Natural killer cell (primary cell): ENCODE measurements at regions not wholly inside any gene's neighbourhood (a gene's known extent, or its start where the extent isn't known, plus 50 kb on each side); places are given as distances from the start of the nearest gene placed in this dataset.

Experiments used
- ATAC-seq, 3 donors: fragments of 150-1000 bp in 2 of 3; fragments of 200-7000 bp in 1 of 3; cut with Tn5 transposase; 1 replicate in 1 of 3; 2 replicates in 2 of 3; pipeline ENCODE4 v1.10.0; 2021; ENCODE audit warnings: mild to moderate bottlenecking in 2 of 3, moderate library complexity in 2 of 3
- DNase-seq, 2 donors: peaks; one replicate each; pipeline versions ENCODE4 v3.0.0 to v3.0.0-alpha.2; 2013 to 2021; ENCODE audit warnings: mixed read lengths in 1 of 2
- H3K27ac ChIP-seq: one replicate; pipeline ENCODE4 v1.5.1; 2013; ENCODE audit warnings: mild to moderate bottlenecking, low read length
- H3K27me3 ChIP-seq: one replicate; pipeline ENCODE4 v1.6.1; 2013; ENCODE audit warnings: low read length; ENCODE audit not compliant: control insufficient read depth, insufficient read depth
- H3K36me3 ChIP-seq: one replicate; pipeline ENCODE4 v1.6.1; 2013; ENCODE audit warnings: low read length; ENCODE audit not compliant: control insufficient read depth, insufficient read depth
- H3K4me1 ChIP-seq: one replicate; pipeline ENCODE4 v1.6.1; 2013; ENCODE audit warnings: low read length; ENCODE audit not compliant: control insufficient read depth, insufficient read depth
- H3K4me3 ChIP-seq: one replicate; pipeline ENCODE4 v1.5.1; 2013; ENCODE audit warnings: low read length
- H3K9me3 ChIP-seq: one replicate; pipeline ENCODE4 v1.6.1; 2013; ENCODE audit warnings: low read length; ENCODE audit not compliant: control insufficient read depth, insufficient read depth
- H3K27ac Mint-ChIP-seq, 2 donors: one replicate each; pipeline ENCODE4 v1.8.0; 2022; ENCODE audit warnings: mild to moderate bottlenecking in 2 of 2, mixed read lengths in 2 of 2, moderate library complexity in 1 of 2
- H3K27me3 Mint-ChIP-seq, 2 donors: one replicate each; pipeline ENCODE4 v1.8.0; 2022; ENCODE audit warnings: low read depth in 2 of 2, mixed read lengths in 2 of 2
- H3K36me3 Mint-ChIP-seq: one replicate; pipeline ENCODE4 v1.8.0; 2022; ENCODE audit warnings: mixed read lengths
- H3K4me1 Mint-ChIP-seq, 2 donors: one replicate each; pipeline ENCODE4 v1.8.0; 2022; ENCODE audit warnings: mixed read lengths in 2 of 2
- H3K4me3 Mint-ChIP-seq: one replicate; pipeline ENCODE4 v1.8.0; 2022; ENCODE audit warnings: mild to moderate bottlenecking, moderate library complexity, mixed read lengths
- H3K9me3 Mint-ChIP-seq, 2 donors: one replicate each; pipeline ENCODE4 v1.8.0; 2022; ENCODE audit warnings: mixed read lengths in 2 of 2
- WGBS: methylation state at CpG from one replicate; pipeline ENCODE4 v1.1.7; 2013; ENCODE audit warnings: missing lambda C conversion rate; ENCODE audit not compliant: insufficient coverage; 5-methylcytosine and 5-hydroxymethylcytosine counted together
- intact Hi-C: fragments of 100-400 bp; cut with micrococcal nuclease; formaldehyde crosslinking; loops from one replicate; pipeline ENCODE4 v1.14.2; 2022
- TF ChIP-seq, protein P1 (sequence below): fragments of 200-600 bp; IDR thresholded peaks from one replicate; pipeline ENCODE4 v1.8.0; 2022; ENCODE audit warnings: antibody characterized with exemption

DNA sequence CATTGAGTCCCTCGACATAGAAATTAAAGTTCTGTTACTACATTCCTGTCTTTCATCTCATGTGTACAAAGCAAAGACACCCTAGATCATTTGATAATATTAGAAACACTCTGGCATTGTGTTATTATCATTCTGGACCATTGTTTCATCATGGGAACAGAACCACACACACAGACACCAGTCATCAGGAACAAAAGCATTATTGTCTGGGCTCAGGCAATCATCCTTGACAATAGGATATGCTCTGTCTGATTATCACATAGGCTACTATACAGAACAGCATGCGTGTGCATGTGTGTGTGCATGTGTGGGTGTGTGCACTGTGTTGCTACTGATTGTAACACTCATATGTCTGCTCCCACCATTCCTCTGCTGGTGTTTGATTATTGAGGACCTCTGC is 242.5 kb downstream of the SH3BP4 start:
- WGBS: 92% methylated on average over 2 of the region's 2 CpGs
- no peaks in the 10 kb centered on the region for H3K4me1 Mint-ChIP-seq
- ATAC-seq (no peak), DNase-seq (no peak)
- no peaks in the 10 kb centered on the region for H3K9me3 Mint-ChIP-seq
- H3K27ac ChIP-seq: no peak overlapping the region
- H3K36me3 Mint-ChIP-seq: no peaks in the 10 kb centered on the region
- intact Hi-C loops: no loop called here
- no peaks in the 10 kb centered on the region for H3K9me3 ChIP-seq
- H3K27ac Mint-ChIP-seq: no peak overlapping the region
- H3K36me3 ChIP-seq: no peaks in the 10 kb centered on the region
- H3K27me3 Mint-ChIP-seq: peaks cover 11 to 28% of the 10 kb centered on the region in 2 donors
- no peak overlapping the region for H3K4me3 ChIP-seq
- no peaks in the 10 kb centered on the region for H3K27me3 ChIP-seq
- H3K4me1 ChIP-seq: no peaks in the 10 kb centered on the region
- H3K4me3 Mint-ChIP-seq: no peak overlapping the region
- TF ChIP-seq, protein P1, sequence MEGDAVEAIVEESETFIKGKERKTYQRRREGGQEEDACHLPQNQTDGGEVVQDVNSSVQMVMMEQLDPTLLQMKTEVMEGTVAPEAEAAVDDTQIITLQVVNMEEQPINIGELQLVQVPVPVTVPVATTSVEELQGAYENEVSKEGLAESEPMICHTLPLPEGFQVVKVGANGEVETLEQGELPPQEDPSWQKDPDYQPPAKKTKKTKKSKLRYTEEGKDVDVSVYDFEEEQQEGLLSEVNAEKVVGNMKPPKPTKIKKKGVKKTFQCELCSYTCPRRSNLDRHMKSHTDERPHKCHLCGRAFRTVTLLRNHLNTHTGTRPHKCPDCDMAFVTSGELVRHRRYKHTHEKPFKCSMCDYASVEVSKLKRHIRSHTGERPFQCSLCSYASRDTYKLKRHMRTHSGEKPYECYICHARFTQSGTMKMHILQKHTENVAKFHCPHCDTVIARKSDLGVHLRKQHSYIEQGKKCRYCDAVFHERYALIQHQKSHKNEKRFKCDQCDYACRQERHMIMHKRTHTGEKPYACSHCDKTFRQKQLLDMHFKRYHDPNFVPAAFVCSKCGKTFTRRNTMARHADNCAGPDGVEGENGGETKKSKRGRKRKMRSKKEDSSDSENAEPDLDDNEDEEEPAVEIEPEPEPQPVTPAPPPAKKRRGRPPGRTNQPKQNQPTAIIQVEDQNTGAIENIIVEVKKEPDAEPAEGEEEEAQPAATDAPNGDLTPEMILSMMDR: no peak

- no peaks in the 10 kb centered on the region for H3K4me1 Mint-ChIP-seq
- no peaks in the 10 kb centered on the region for H3K36me3 Mint-ChIP-seq
- Histone ChIP-seq H3K4me1 (no peaks in the 10 kb centered on the region), H3K9me3 (no peaks in the 10 kb centered on the region), H3K4me3 (no peak overlapping the region), H3K27ac (no peak overlapping the region), H3K36me3 (no peaks in the 10 kb centered on the region), H3K27me3 (no peaks in the 10 kb centered on the region)
- no peak overlapping the region for H3K4me3 Mint-ChIP-seq
- no peak overlapping the region for H3K27ac Mint-ChIP-seq
- no peaks in the 10 kb centered on the region for H3K9me3 Mint-ChIP-seq
- ATAC-seq: no peak
- TF ChIP-seq, protein P1: no peak
- peaks cover 11 to 28% of the 10 kb centered on the region in 2 donors for H3K27me3 Mint-ChIP-seq
- no peak for DNase-seq
- intact Hi-C loops: no loop called here
- WGBS: 88% methylated on average over 3 of the region's 3 CpGs
These were observed 243.0 kb downstream of the SH3BP4 start for GRCh38 chr2:235194836-235195235.

DNA sequence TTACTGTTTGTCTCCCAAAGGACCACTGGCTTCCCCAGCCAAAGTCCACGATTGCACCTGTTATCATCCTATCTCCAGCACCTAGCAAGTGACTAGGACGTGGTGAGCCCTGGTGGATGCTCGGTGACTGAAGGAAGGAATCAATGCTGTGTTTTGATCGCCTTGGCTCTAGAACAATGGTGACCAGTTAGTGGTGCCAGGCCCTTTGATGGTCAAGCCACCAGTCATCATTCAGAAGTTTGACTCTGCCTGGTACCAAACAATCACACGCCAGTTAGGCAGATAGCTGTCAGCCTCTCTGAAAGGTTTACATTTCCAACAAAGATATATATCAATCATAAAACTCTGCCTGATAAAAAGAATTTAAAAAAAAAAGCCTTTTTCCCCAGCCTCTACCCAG is 244.1 kb downstream of the SH3BP4 start:
- H3K9me3 ChIP-seq: no peaks in the 10 kb centered on the region
- 84% methylated on average over 5 of the region's 5 CpGs for WGBS
- peaks cover 11 to 28% of the 10 kb centered on the region in 2 donors for H3K27me3 Mint-ChIP-seq
- no peaks in the 10 kb centered on the region for H3K36me3 ChIP-seq
- ATAC-seq (no peak), DNase-seq (no peak)
- H3K4me1 Mint-ChIP-seq: no peaks in the 10 kb centered on the region
- no peaks in the 10 kb centered on the region for H3K4me1 ChIP-seq
- no peak overlapping the region for H3K27ac ChIP-seq
- TF ChIP-seq, protein P1: no peak
- no peaks in the 10 kb centered on the region for H3K27me3 ChIP-seq
- no peak overlapping the region for H3K4me3 Mint-ChIP-seq
- intact Hi-C loops: no loop called here
- no peaks in the 10 kb centered on the region for H3K36me3 Mint-ChIP-seq
- H3K4me3 ChIP-seq: no peak overlapping the region
- H3K27ac Mint-ChIP-seq: no peak overlapping the region
- H3K9me3 Mint-ChIP-seq: no peaks in the 10 kb centered on the region

DNA sequence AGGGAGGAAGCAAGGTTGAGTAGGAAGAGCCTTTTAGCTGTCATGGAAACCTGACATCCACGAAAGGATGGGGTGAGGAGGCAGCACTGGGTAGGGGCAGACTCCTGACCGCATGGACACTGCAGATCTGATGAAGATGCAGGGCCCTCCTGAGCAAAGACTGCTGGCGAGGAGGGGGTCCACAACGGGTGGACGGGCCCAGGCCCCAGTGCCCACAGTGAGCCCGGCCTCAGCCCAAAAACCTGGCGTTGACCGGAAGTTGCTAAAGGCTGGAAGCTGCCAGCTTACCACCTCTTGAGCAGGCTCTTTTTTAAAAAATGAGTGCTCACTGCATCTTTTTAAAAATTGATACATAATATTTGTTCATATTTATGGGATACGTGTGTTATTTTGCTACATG is 247.3 kb downstream of the SH3BP4 start:
- 92% methylated on average over 9 of the region's 9 CpGs for WGBS
- Histone ChIP-seq H3K4me3 (no peak overlapping the region), H3K27ac (no peak overlapping the region), H3K27me3 (no peaks in the 10 kb centered on the region), H3K36me3 (no peaks in the 10 kb centered on the region), H3K4me1 (no peaks in the 10 kb centered on the region), H3K9me3 (no peaks in the 10 kb centered on the region)
- no peak overlapping the region for H3K4me3 Mint-ChIP-seq
- ATAC-seq (no peak), DNase-seq (no peak)
- no peaks in the 10 kb centered on the region for H3K4me1 Mint-ChIP-seq
- H3K9me3 Mint-ChIP-seq: no peaks in the 10 kb centered on the region
- H3K27ac Mint-ChIP-seq: no peak overlapping the region
- peaks cover 9 to 30% of the 10 kb centered on the region in 2 donors for H3K27me3 Mint-ChIP-seq
- TF ChIP-seq, protein P1: no peak
- intact Hi-C loops: no loop called here
- H3K36me3 Mint-ChIP-seq: no peaks in the 10 kb centered on the region
